ENCODE measurements at regions not wholly inside any gene's neighbourhood (a gene's known extent, or its start where the extent isn't known, plus 50 kb on each side); places are given as distances from the start of the nearest gene placed in this dataset.

DNA sequence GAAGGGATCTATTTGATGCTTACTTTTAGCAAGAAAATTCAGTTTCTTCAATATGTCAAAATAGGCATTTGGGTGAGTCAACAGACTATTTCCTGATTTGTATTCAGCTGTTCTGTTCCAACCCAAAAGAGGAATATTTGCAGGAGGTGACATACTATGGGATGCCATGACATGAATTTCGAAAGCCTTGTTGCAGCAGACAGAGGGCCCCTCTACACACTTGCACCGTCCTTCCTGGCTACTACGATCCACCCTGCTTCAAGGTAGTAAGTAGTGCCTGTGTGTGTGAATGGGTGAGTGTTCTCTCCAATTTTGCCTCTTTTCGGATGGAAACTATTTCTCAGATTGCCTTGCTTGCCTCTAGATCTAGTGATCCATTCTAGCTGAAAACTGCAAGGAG lies 413.0 kb upstream of the ADARB2 start:
- POLR2A ChIA-PET (ENCODE audit: low non-redundant PET): no interaction called here
- DNase-seq (ENCODE audit: low spot score): no peak
- CTCF ChIA-PET: no interaction called here

DNA sequence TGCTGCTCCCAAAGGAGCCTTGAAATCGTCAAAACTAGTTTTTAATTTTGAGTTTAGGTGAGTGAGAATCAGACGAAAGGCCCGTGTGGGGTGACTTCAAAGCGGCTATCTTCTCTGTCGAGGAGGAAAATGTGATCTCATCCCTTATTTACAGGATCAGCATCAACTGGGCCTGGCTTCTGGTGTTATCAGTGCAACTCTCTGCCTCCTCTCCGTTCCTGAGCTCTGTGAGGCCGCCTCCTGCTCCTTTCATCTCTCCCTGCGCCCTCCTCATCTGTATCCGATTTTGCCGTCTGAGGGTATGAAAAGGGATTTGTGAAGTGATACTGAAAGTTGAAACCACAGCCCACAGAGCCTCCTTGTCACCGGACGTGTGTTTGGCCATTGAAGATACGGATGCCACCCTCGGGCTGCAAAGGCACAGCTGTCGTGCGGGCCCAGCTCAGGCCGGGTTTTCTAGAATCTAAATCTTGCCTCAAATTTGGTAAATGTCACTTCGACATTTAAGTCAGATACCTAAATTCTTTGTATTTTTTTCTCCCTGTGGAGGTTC lies 408.7 kb upstream of the ADARB2 start:
- CTCF ChIA-PET: no interaction called here
- POLR2A ChIA-PET (ENCODE audit: low non-redundant PET): no interaction called here
- DNase-seq (ENCODE audit: low spot score): no peak
- no peak overlapping the region for H3K27ac ChIP-seq
- TF ChIP-seq, protein P1, sequence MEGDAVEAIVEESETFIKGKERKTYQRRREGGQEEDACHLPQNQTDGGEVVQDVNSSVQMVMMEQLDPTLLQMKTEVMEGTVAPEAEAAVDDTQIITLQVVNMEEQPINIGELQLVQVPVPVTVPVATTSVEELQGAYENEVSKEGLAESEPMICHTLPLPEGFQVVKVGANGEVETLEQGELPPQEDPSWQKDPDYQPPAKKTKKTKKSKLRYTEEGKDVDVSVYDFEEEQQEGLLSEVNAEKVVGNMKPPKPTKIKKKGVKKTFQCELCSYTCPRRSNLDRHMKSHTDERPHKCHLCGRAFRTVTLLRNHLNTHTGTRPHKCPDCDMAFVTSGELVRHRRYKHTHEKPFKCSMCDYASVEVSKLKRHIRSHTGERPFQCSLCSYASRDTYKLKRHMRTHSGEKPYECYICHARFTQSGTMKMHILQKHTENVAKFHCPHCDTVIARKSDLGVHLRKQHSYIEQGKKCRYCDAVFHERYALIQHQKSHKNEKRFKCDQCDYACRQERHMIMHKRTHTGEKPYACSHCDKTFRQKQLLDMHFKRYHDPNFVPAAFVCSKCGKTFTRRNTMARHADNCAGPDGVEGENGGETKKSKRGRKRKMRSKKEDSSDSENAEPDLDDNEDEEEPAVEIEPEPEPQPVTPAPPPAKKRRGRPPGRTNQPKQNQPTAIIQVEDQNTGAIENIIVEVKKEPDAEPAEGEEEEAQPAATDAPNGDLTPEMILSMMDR (conservative IDR thresholded peaks at IDR 0.05; ENCODE audit: low read depth): no peak

More for the DNA sequence above, 413.0 kb upstream of the ADARB2 start:
- H3K27ac ChIP-seq: no peak overlapping the region
- TF ChIP-seq, protein P1 (conservative IDR thresholded peaks at IDR 0.05; ENCODE audit: low read depth): no peak

DNA sequence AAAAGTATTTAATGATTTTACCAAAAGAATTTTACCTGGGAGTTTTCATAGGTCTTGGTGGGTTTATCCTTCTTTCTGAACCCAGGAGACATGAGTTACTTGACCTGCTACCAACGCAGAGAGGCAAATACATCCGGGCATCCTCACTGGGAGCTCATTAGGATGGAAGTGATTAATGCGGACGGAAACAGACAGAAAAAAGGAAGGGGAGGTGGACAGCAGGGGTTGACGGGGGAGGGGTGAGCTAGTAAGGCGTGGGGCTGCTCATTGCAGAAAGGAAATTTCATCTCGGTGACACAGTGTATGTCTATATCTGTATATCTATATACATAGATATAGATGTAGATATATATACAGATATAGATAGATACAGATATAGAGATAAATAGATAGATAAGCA lies 408.2 kb upstream of the ADARB2 start:
- H3K27ac ChIP-seq: no peak overlapping the region
- no peak for DNase-seq (ENCODE audit: low spot score)
- TF ChIP-seq, protein P1 (conservative IDR thresholded peaks at IDR 0.05; ENCODE audit: low read depth): no peak
- ChIA-PET POLR2A (ENCODE audit: low non-redundant PET) (no interaction called here), CTCF (interaction anchor here (0.6 kb wide), 1 partner anchor 315 kb away, joined by 6 read pairs; no protein-coding TSS in a partner anchor)

DNA sequence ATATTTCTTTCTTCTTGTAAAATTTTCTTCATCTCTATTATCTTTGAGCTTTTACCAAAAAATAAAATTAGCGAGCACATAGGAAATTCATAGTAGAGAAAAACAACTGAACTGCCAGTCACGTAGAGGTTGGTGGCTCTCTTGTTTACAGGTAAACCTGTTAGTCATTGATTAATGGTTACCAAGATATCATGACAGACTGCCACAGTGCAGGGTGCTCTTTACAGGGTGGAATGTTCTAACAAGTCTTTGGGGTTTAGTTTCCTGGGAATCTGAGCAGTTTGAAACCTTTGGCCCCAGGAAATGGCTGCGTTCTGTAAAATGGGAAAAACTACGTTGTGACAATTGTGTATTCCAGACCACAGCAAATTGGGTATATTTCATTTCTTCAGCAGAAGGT lies 407.3 kb upstream of the ADARB2 start:
- POLR2A ChIA-PET (ENCODE audit: low non-redundant PET): no interaction called here
- TF ChIP-seq, protein P1 (conservative IDR thresholded peaks at IDR 0.05; ENCODE audit: low read depth): no peak
- no peak overlapping the region for H3K27ac ChIP-seq
- CTCF ChIA-PET: interaction anchor here (0.7 kb wide), 1 partner anchor 239 kb away, joined by 3 read pairs; no protein-coding TSS in a partner anchor
- DNase-seq (ENCODE audit: low spot score): no peak

DNA sequence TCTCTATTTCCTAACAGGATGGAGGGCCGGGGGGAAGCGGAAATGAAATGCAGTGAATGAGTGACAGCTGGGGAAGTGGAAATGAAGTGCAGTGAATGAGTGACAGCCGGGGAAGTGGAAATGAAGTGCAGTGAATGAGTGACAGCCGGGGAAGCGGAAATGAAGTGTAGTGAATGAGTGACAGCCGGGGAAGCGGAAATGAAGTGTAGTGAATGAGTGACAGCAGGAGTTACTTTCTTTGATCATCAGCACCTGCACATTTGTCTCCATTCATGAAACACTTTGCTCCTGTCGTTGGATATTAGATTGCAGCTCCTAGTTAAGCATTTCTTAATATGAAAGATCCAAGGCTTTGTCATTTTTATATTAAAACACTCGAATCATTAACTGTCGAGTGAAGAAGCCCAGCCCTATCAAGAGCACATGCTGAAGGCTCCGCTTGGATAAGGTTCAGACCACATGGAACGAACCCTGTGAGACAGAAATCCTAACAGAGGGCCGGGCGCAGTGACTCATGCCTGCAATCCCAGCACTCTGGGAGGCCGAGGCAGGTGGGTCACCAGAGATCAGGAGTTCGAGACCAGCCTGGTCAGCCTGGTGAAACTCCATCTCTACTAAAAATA lies 406.0 kb upstream of the ADARB2 start:
- POLR2A ChIA-PET (ENCODE audit: low non-redundant PET): no interaction called here
- H3K27ac ChIP-seq: no peak overlapping the region
- no peak for DNase-seq (ENCODE audit: low spot score)
- CTCF ChIA-PET: no interaction called here
- TF ChIP-seq, protein P1 (conservative IDR thresholded peaks at IDR 0.05; ENCODE audit: low read depth): no peak

DNA sequence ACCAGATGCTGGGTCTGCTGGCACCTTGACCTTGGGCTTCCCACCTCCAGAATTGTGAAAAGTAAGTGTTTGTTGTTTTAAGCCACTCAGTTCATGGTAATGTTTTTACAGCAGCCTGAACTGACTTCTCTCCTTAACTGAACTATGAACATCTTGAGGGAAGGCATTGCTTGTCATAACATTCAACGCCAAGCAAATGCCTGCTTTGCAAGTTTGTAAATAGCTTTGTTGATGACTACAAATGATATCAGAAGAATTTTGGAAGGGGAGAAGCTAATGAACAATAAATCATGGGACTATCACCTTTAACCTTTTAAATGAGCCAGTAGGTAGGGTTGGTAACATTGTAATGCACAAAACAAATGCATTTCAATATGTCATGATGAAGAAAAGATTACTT lies 402.4 kb upstream of the ADARB2 start:
- H3K27ac ChIP-seq: no peak overlapping the region

More for the DNA sequence above, 402.4 kb upstream of the ADARB2 start:
- ChIA-PET CTCF (no interaction called here), POLR2A (ENCODE audit: low non-redundant PET) (no interaction called here)
- TF ChIP-seq, protein P1 (conservative IDR thresholded peaks at IDR 0.05; ENCODE audit: low read depth): no peak
- no peak for DNase-seq (ENCODE audit: low spot score)
